Endothelial cell of umbilical vein (primary cell): ENCODE measurements at regions not wholly inside any gene's neighbourhood (a gene's known extent, or its start where the extent isn't known, plus 50 kb on each side); places are given as distances from the start of the nearest gene placed in this dataset.

ENCODE experiments used
- BruUV-seq: library from RNA; stranded (reverse); fragments of 400-500 nt; replicated peaks from 2 replicates; lab custom pipeline; 2021; lab: Mats Ljungman, UMichigan
- CTCF ChIA-PET: fragments of 300-600, 350-600 bp; sonication (Branson Sonifier 250); formaldehyde crosslinking; loops from one replicate; lab custom pipeline; 2021; ENCODE audit warnings: antibody characterized with exemption, inconsistent platforms; lab: Charles Lee
- POLR2A ChIA-PET: fragments of 300-600, 350-600 bp; sonication (Branson Sonifier 250); formaldehyde crosslinking; loops from one replicate; lab custom pipeline; 2021; ENCODE audit warnings: antibody characterized with exemption, inconsistent platforms; lab: Charles Lee
- DNase-seq: peaks from one replicate; pipeline ENCODE4 v3.0.0-alpha.2; 2011; ENCODE audit warnings: low read depth, low spot score
- FAIRE-seq: peaks from 2 replicates; lab custom pipeline; 2011; peaks lifted over from hg19 to GRCh38; lab: Jason Lieb, UNC
- H2AFZ ChIP-seq: 2 replicates; pipeline ENCODE4 v1.6.0; 2012; ENCODE audit warnings: low read depth, low read length, control low read depth, inconsistent platforms
- H3K27ac ChIP-seq: 2 replicates; pipeline ENCODE4 v1.5.1; 2011; ENCODE audit warnings: low read depth, mild to moderate bottlenecking, control low read depth, low read length, moderate library complexity; ENCODE audit not compliant: insufficient read depth
- H3K27me3 ChIP-seq, 2 experiments: 2 replicates each; pipeline versions ENCODE4 v1.6.0 to v1.6.1; 2011; ENCODE audit warnings: low read length in 2 of 2, mixed read lengths in 1 of 2; ENCODE audit not compliant: control insufficient read depth in 2 of 2, insufficient read depth in 2 of 2
- H3K36me3 ChIP-seq, 2 experiments: 2 replicates in 1 of 2; 3 replicates in 1 of 2; pipeline ENCODE4 v1.5.1; 2011; ENCODE audit warnings: low read length in 2 of 2, mild to moderate bottlenecking in 1 of 2, moderate library complexity in 1 of 2; ENCODE audit not compliant: control insufficient read depth in 2 of 2, insufficient read depth in 2 of 2; ENCODE audit errors: extremely low read depth in 1 of 2
- H3K4me1 ChIP-seq: 3 replicates; pipeline ENCODE4 v1.5.1; 2011; ENCODE audit warnings: mild to moderate bottlenecking, low read length; ENCODE audit not compliant: control insufficient read depth, insufficient read depth; ENCODE audit errors: extremely low read depth
- H3K4me2 ChIP-seq: 2 replicates; pipeline ENCODE4 v1.6.1; 2011; ENCODE audit warnings: low read length, control low read depth, mixed read lengths; ENCODE audit not compliant: insufficient read depth
- H3K4me3 ChIP-seq, 3 experiments: fragments of 200-600 bp in 1 of 3; sonication (generic), shearing (Covaris generic) in 1 of 3; replicated peaks in 1 of 3; 2 replicates each; pipeline ENCODE4 v1.5.1; 2011 to 2016; ENCODE audit warnings: control low read depth in 3 of 3, low read length in 3 of 3, mild to moderate bottlenecking in 2 of 3, inconsistent platforms in 1 of 3, low read depth in 1 of 3, moderate library complexity in 1 of 3; ENCODE audit not compliant: insufficient read depth in 1 of 3
- H3K79me2 ChIP-seq: 2 replicates; pipeline ENCODE4 v1.6.0; 2012; ENCODE audit warnings: low read length, inconsistent platforms; ENCODE audit not compliant: control insufficient read depth, insufficient read depth
- H3K9ac ChIP-seq: replicated peaks from 2 replicates; pipeline ENCODE3; 2011; ENCODE audit warnings: low read length, control low read depth; ENCODE audit not compliant: insufficient read depth; ENCODE audit errors: extremely low read depth
- H3K9me1 ChIP-seq: replicated peaks from 3 replicates; pipeline ENCODE4 v1.6.0; 2011; ENCODE audit warnings: mild to moderate bottlenecking, low read length; ENCODE audit not compliant: control insufficient read depth, insufficient read depth; ENCODE audit errors: extremely low read depth
- H3K9me3 ChIP-seq: replicated peaks from 2 replicates; pipeline ENCODE4 v1.5.1; 2012; ENCODE audit warnings: low read length, inconsistent platforms; ENCODE audit not compliant: control insufficient read depth, insufficient read depth
- H4K20me1 ChIP-seq: replicated peaks from 2 replicates; pipeline ENCODE3; 2011; ENCODE audit warnings: mild to moderate bottlenecking, low read length; ENCODE audit not compliant: control insufficient read depth, insufficient read depth; ENCODE audit errors: extremely low read depth
- EZH2 ChIP-seq: IDR thresholded peaks from 2 replicates; pipeline ENCODE4 v1.6.1; 2012; ENCODE audit warnings: borderline replicate concordance, low read depth, mild to moderate bottlenecking, moderate library complexity, low read length, inconsistent platforms; ENCODE audit not compliant: severe bottlenecking
- FOS ChIP-seq: IDR thresholded peaks from 2 replicates; pipeline ENCODE4 v1.6.1; 2011; ENCODE audit warnings: mild to moderate bottlenecking, low read length, moderate library complexity, borderline replicate concordance; ENCODE audit not compliant: insufficient read depth
- GATA2 ChIP-seq: IDR thresholded peaks from 2 replicates; pipeline ENCODE4 v1.7.0; 2011; ENCODE audit warnings: low read depth, mild to moderate bottlenecking, moderate library complexity, mixed read lengths, low read length; ENCODE audit not compliant: insufficient read length, insufficient read depth
- JUN ChIP-seq: IDR thresholded peaks from 2 replicates; pipeline ENCODE4 v1.6.1; 2011; ENCODE audit warnings: borderline replicate concordance, low read depth; ENCODE audit not compliant: insufficient read length, insufficient read depth
- MYC ChIP-seq: IDR thresholded peaks from one replicate; pipeline ENCODE4 v1.6.1; 2011; ENCODE audit warnings: mild to moderate bottlenecking, low read depth, low read length
- POLR2A ChIP-seq: IDR thresholded peaks from 2 replicates; pipeline ENCODE4 v1.6.1; 2012; ENCODE audit warnings: low read depth, mild to moderate bottlenecking, control low read depth, low read length
- POLR2AphosphoS5 ChIP-seq: IDR thresholded peaks from 2 replicates; pipeline ENCODE4 v1.6.1; 2012; ENCODE audit warnings: low read depth, mild to moderate bottlenecking, control low read depth, low read length, moderate library complexity; ENCODE audit not compliant: insufficient read depth
- dilution Hi-C: fragments of 300-500 bp; cut with MboI; formaldehyde crosslinking; loops from one replicate; pipeline ENCODE4 v1.15.0; 2019; ENCODE audit warnings: low sequenced_read_pairs; ENCODE audit not compliant: extremely low pct_ligation_motif_present
- intact Hi-C: fragments of 100-400 bp; cut with micrococcal nuclease; formaldehyde crosslinking; loops from one replicate; pipeline ENCODE4 v1.10.0; 2022
- TF ChIP-seq, protein P1 (sequence below), 2 donors: IDR thresholded peaks; 1 replicate in 1 of 2; 2 replicates in 1 of 2; pipeline ENCODE4 v1.5.1; 2011; ENCODE audit warnings: low read length in 2 of 2, mild to moderate bottlenecking in 2 of 2, moderate library complexity in 2 of 2, control low read depth in 1 of 2, inconsistent platforms in 1 of 2, low read depth in 1 of 2; ENCODE audit not compliant: insufficient read depth in 1 of 2; ENCODE audit errors: extremely low read depth in 1 of 2
- TF ChIP-seq, protein P2 (sequence below): IDR thresholded peaks from 2 replicates; pipeline ENCODE4 v1.6.1; 2011; ENCODE audit not compliant: insufficient read depth, insufficient read length

- DNase-seq: no peak
- Histone ChIP-seq H3K4me1 (no peaks in the 10 kb centered on the region), H3K4me2 (no peak overlapping the region), H2AFZ (no peak overlapping the region), H3K27ac (no peak overlapping the region), H3K9me1 (no peaks in the 10 kb centered on the region), H3K36me3 (no peaks in the 10 kb centered on the region), H4K20me1 (no peaks in the 10 kb centered on the region), H3K9ac (no peak overlapping the region), H3K4me3 (no peak overlapping the region), H3K9me3 (peaks cover 10% of the 10 kb centered on the region), H3K79me2 (no peaks in the 10 kb centered on the region), H3K27me3 (no peaks in the 10 kb centered on the region)
- no TSS peak for BruUV-seq
- no peak for TF ChIP-seq FOS
- TF ChIP-seq, protein P1, sequence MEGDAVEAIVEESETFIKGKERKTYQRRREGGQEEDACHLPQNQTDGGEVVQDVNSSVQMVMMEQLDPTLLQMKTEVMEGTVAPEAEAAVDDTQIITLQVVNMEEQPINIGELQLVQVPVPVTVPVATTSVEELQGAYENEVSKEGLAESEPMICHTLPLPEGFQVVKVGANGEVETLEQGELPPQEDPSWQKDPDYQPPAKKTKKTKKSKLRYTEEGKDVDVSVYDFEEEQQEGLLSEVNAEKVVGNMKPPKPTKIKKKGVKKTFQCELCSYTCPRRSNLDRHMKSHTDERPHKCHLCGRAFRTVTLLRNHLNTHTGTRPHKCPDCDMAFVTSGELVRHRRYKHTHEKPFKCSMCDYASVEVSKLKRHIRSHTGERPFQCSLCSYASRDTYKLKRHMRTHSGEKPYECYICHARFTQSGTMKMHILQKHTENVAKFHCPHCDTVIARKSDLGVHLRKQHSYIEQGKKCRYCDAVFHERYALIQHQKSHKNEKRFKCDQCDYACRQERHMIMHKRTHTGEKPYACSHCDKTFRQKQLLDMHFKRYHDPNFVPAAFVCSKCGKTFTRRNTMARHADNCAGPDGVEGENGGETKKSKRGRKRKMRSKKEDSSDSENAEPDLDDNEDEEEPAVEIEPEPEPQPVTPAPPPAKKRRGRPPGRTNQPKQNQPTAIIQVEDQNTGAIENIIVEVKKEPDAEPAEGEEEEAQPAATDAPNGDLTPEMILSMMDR (IDR thresholded peaks at IDR 0.05; ENCODE audit: extremely low read depth in 1 of 2, insufficient read depth in 1 of 2, low read depth in 1 of 2, low read length in 2 of 2): no peak
- no peak for TF ChIP-seq MYC
- no peak for TF ChIP-seq POLR2A
- TF ChIP-seq GATA2: no peak
- TF ChIP-seq JUN: no peak
- TF ChIP-seq, protein P2, sequence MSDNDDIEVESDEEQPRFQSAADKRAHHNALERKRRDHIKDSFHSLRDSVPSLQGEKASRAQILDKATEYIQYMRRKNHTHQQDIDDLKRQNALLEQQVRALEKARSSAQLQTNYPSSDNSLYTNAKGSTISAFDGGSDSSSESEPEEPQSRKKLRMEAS: no peak
- TF ChIP-seq EZH2: no peak
- TF ChIP-seq POLR2AphosphoS5: no peak
- FAIRE-seq: no peak
- intact Hi-C loops: no loop called here
- POLR2A ChIA-PET: no interaction called here
- dilution Hi-C loops: no loop called here
- CTCF ChIA-PET: no interaction called here
These were observed 69.5 kb downstream of the NPTX2 start for GRCh38 chr7:98686466-98687080.
